ENCODE measurements at regions not wholly inside any gene's neighbourhood (a gene's known extent, or its start where the extent isn't known, plus 50 kb on each side); places are given as distances from the start of the nearest gene placed in this dataset.

DNA sequence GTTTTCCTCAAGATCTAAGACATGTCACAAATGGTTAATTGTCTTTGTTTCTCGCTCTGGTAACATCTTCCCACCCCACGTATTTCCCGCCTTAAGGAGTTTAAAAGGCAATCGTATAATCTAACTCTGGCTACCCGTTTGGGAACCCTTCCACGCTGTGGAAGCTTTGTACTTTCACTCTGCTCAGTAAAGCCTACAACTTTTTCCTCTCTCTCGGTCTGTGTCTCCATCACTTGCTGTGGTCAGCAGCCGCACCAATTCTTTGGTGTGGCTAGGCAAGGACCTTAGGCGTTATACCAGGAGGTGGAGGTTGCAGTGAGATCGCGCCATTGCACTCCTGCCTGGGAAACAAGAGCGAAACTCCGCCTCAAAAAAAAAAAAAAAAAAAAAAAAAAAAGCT is 1430.1 kb downstream of the LRRC4C start:
- TF ChIP-seq, protein P1, sequence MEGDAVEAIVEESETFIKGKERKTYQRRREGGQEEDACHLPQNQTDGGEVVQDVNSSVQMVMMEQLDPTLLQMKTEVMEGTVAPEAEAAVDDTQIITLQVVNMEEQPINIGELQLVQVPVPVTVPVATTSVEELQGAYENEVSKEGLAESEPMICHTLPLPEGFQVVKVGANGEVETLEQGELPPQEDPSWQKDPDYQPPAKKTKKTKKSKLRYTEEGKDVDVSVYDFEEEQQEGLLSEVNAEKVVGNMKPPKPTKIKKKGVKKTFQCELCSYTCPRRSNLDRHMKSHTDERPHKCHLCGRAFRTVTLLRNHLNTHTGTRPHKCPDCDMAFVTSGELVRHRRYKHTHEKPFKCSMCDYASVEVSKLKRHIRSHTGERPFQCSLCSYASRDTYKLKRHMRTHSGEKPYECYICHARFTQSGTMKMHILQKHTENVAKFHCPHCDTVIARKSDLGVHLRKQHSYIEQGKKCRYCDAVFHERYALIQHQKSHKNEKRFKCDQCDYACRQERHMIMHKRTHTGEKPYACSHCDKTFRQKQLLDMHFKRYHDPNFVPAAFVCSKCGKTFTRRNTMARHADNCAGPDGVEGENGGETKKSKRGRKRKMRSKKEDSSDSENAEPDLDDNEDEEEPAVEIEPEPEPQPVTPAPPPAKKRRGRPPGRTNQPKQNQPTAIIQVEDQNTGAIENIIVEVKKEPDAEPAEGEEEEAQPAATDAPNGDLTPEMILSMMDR (conservative IDR thresholded peaks at IDR 0.05) = no peak
- no peak for TF ChIP-seq ZFX (IDR thresholded peaks at IDR 0.05)

DNA sequence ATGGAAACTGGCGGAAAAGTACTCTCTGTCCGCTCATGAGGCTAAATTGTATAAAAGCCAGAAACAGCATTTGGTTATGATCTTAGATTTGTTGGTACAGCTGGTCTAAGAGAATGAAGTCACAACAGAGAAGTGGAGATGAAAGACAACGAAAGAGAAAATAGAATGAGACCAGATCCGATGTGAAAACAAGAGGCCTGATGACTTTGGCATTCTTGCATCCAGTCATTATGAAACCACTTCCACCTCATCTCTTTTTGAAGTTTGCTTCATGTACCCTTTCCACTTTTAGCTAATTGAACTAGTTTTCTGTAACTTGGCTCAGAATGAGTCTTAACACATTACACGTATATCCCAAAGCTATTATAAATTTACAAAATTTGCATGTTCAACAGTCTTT is 1431.7 kb downstream of the LRRC4C start:
- TF ChIP-seq, protein P1 (conservative IDR thresholded peaks at IDR 0.05) = no peak
- no peak for TF ChIP-seq ZFX (IDR thresholded peaks at IDR 0.05)
- no peak overlapping the region for H3K27ac ChIP-seq

More for the DNA sequence above, 1430.1 kb downstream of the LRRC4C start:
- peak overlapping the region; percentile 46 for H3K27ac ChIP-seq

DNA sequence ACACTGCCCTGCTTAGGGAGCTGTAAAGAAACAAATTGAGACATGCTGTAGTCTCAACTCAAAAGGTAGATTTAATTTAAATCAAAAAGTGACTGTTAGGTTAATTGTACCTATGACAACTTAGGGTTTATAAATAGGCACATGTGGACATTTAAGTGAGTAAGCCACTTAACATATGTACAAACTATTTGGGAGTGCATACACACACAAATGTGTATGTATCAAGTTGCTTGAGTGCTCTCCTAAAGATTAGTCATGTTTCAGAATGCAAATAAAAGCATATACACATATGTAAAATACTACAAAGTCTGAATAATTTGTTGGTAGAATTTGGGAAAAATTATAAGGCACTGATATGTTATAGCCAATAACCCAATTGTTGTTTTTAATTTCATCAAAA is 1435.7 kb downstream of the LRRC4C start:
- no peak for TF ChIP-seq ZFX (IDR thresholded peaks at IDR 0.05)
- TF ChIP-seq, protein P1 (conservative IDR thresholded peaks at IDR 0.05) = no peak
- H3K27ac ChIP-seq = no peak overlapping the region

DNA sequence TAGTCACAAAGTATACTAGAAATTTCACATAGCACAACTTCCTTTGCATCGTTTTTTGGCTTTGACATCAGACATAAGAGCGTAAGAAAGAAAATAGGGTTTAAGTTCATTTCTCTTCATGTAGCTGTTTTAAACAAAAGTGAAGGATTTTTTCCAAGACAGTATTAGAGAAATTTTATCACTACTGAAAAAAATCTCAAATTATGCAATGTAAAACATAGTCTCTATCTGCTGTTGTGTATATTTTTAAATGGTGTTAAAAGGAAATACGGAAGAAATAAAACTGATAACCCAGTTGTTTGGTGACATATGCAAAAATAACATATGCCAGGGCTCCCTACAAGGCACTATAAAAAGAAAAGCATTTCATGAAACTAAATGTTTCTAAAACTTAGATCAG is 1449.4 kb downstream of the LRRC4C start:
- no peak overlapping the region for H3K27ac ChIP-seq
- TF ChIP-seq ZFX (IDR thresholded peaks at IDR 0.05) = no peak
- TF ChIP-seq, protein P1 (conservative IDR thresholded peaks at IDR 0.05) = no peak

DNA sequence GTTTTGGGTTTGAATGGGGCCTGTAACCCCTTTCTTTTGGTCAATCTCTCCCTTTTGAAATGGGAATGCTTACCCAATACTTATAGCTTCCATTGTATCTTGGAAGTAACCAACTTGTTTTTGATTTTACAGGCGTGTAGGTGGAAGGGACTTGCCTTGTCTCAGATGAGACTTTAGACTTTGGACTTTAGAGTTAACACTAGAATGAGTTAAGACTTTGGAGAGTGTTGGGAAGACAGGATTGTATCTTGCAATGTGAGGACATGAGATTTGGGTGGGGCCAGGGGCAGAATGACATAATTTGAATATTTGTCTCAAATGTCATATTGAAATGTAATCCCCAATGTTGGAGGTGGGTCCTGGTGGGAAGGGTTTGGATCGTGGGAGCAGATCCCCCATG is 1466.9 kb downstream of the LRRC4C start:
- no peak for TF ChIP-seq ZFX (IDR thresholded peaks at IDR 0.05)
- TF ChIP-seq, protein P1 (conservative IDR thresholded peaks at IDR 0.05) = no peak
- no peak overlapping the region for H3K27ac ChIP-seq

DNA sequence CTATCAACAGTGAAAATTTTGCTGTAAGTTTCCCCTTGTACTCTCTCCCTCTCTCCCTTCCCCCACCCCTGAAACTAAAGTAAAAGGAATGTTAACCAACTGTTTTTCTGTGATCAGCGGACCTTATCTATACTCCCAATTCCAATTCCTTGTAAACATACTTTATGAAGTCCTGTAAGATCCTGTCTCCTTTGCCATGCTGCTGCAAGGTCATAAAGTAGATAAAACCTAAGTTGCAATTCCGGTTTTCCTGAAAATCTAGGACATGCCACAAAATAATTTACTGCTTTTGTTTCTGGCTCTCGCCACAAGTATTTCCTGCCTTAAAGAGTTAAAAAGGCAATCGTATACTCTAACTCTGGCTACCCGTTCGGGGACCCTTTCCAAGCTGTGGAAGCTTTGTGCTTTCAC is 1469.0 kb downstream of the LRRC4C start:
- peak overlapping the region; percentile 63; the same call in 1 of the 2 replicates for H3K27ac ChIP-seq
- TF ChIP-seq, protein P1 (conservative IDR thresholded peaks at IDR 0.05) = no peak
- TF ChIP-seq ZFX (IDR thresholded peaks at IDR 0.05) = no peak

DNA sequence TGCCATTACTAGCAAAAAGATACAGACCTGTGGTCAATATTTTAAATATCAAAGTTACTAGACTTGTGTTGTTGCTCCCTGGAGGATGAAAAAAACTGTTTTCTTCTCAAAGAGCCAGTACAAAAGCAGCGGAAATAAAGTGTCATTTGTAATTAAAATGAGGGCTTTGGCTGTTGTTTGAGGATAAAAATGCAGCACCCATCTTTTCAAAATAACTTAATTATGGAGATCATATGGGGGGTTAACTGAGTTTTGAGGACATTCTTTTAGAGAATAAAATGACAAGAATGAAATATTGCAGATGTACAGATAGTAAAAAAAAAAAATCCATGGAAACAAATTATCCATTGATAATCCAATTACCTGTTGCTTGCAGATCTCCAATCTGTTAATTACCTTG is 1484.4 kb downstream of the LRRC4C start:
- TF ChIP-seq, protein P1 (conservative IDR thresholded peaks at IDR 0.05) = no peak
- H3K27ac ChIP-seq = no peak overlapping the region

Measured in C4-2B (cell line).